ENCODE measurements at regions not wholly inside any gene's neighbourhood (a gene's known extent, or its start where the extent isn't known, plus 50 kb on each side); places are given as distances from the start of the nearest gene placed in this dataset.

- CTCF ChIA-PET = interaction anchor here (1.0 kb wide), 1 partner anchor 56 kb away, joined by 3 read pairs; no protein-coding TSS in a partner anchor
- POLR2A ChIA-PET (ENCODE audit: low non-redundant PET) = no interaction called here
Observed at GRCh38 chr1:207243442-207244408, 77.8 kb upstream of the CD55 start.

GRCh38 chr1:207244409-207244801 is 77.1 kb upstream of the CD55 start:
- no peak for DNase-seq (ENCODE audit: low spot score)
- no peak for TF ChIP-seq CTCF (conservative IDR thresholded peaks at IDR 0.05; ENCODE audit: low read depth)
- ChIA-PET POLR2A (ENCODE audit: low non-redundant PET) (no interaction called here), CTCF (no interaction called here)
- no peak overlapping the region for H3K27ac ChIP-seq

More at GRCh38 chr1:207243442-207244408, 77.8 kb upstream of the CD55 start:
- no peak for DNase-seq (ENCODE audit: low spot score)
- H3K27ac ChIP-seq = no peak overlapping the region
- TF ChIP-seq CTCF (conservative IDR thresholded peaks at IDR 0.05; ENCODE audit: low read depth) = no peak

- no peak for DNase-seq (ENCODE audit: low spot score)
- H3K27ac ChIP-seq = no peak overlapping the region
- ChIA-PET CTCF (no interaction called here), POLR2A (ENCODE audit: low non-redundant PET) (no interaction called here)
- no peak for TF ChIP-seq CTCF (conservative IDR thresholded peaks at IDR 0.05; ENCODE audit: low read depth)
Observed at GRCh38 chr1:207245124-207245523, 76.4 kb upstream of the CD55 start.

GRCh38 chr1:207248544-207249198 is 72.8 kb upstream of the CD55 start:
- ChIA-PET POLR2A (ENCODE audit: low non-redundant PET) (no interaction called here), CTCF (interaction anchor here (0.6 to 1.0 kb wide), 2 partner anchors 22 to 148 kb away, joined by 3 to 6 read pairs; no protein-coding TSS in a partner anchor)
- no peak overlapping the region for H3K27ac ChIP-seq
- no peak for DNase-seq (ENCODE audit: low spot score)
- TF ChIP-seq CTCF (conservative IDR thresholded peaks at IDR 0.05; ENCODE audit: low read depth) = no peak

- ChIA-PET POLR2A (ENCODE audit: low non-redundant PET) (no interaction called here), CTCF (no interaction called here)
- TF ChIP-seq CTCF (conservative IDR thresholded peaks at IDR 0.05; ENCODE audit: low read depth) = no peak
- H3K27ac ChIP-seq = no peak overlapping the region
- no peak for DNase-seq (ENCODE audit: low spot score)
Observed at GRCh38 chr1:207250431-207250830, 71.0 kb upstream of the CD55 start.

GRCh38 chr1:207251066-207251465 is 70.4 kb upstream of the CD55 start:
- H3K27ac ChIP-seq = no peak overlapping the region
- ChIA-PET POLR2A (ENCODE audit: low non-redundant PET) (no interaction called here), CTCF (interaction anchor here (0.6 kb wide), 1 partner anchor 1465 kb away, joined by 3 read pairs; no protein-coding TSS in a partner anchor)
- TF ChIP-seq CTCF (conservative IDR thresholded peaks at IDR 0.05; ENCODE audit: low read depth) = no peak
- DNase-seq (ENCODE audit: low spot score) = no peak
